ENCODE measurements at regions not wholly inside any gene's neighbourhood (a gene's known extent, or its start where the extent isn't known, plus 50 kb on each side); places are given as distances from the start of the nearest gene placed in this dataset.

DNA sequence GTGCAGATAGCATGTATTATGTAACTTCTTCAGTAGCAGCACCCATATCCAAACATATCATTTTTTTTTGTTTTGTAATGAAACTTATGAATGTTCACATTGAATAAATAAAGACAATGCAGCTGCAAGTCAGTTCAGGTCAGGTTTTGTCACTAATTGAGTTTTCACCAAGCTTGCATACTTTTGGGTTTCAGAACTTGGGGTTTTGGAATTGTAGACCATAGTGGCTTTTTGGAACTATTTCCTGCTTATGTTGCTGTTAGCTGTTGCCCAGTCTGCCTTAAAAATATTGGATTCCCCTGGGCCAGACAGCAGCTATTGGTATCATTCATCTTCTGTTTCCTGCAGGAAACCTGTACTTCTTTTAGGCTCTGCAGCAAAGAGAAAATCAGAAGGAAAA is 113.4 kb upstream of the LIMCH1 start:
- Histone ChIP-seq H3K27ac (replicated peaks) (no peak overlapping the region), H3K4me3 (replicated peaks; ENCODE audit: insufficient read depth, low read length) (no peak overlapping the region), H3K27me3 (ENCODE audit: insufficient read depth, poor library complexity, severe bottlenecking) (no peaks in the 10 kb centered on the region)
- no peak for DNase-seq (ENCODE audit: low read depth in 1 of 2, low spot score in 1 of 2)
- TF ChIP-seq, protein P1, sequence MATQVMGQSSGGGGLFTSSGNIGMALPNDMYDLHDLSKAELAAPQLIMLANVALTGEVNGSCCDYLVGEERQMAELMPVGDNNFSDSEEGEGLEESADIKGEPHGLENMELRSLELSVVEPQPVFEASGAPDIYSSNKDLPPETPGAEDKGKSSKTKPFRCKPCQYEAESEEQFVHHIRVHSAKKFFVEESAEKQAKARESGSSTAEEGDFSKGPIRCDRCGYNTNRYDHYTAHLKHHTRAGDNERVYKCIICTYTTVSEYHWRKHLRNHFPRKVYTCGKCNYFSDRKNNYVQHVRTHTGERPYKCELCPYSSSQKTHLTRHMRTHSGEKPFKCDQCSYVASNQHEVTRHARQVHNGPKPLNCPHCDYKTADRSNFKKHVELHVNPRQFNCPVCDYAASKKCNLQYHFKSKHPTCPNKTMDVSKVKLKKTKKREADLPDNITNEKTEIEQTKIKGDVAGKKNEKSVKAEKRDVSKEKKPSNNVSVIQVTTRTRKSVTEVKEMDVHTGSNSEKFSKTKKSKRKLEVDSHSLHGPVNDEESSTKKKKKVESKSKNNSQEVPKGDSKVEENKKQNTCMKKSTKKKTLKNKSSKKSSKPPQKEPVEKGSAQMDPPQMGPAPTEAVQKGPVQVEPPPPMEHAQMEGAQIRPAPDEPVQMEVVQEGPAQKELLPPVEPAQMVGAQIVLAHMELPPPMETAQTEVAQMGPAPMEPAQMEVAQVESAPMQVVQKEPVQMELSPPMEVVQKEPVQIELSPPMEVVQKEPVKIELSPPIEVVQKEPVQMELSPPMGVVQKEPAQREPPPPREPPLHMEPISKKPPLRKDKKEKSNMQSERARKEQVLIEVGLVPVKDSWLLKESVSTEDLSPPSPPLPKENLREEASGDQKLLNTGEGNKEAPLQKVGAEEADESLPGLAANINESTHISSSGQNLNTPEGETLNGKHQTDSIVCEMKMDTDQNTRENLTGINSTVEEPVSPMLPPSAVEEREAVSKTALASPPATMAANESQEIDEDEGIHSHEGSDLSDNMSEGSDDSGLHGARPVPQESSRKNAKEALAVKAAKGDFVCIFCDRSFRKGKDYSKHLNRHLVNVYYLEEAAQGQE (IDR thresholded peaks at IDR 0.05; ENCODE audit: insufficient replicate concordance, low read depth), result no peak
- TF ChIP-seq POLR2AphosphoS5 (IDR thresholded peaks at IDR 0.05; ENCODE audit: low read depth), result no peak
- TF ChIP-seq, protein P2, sequence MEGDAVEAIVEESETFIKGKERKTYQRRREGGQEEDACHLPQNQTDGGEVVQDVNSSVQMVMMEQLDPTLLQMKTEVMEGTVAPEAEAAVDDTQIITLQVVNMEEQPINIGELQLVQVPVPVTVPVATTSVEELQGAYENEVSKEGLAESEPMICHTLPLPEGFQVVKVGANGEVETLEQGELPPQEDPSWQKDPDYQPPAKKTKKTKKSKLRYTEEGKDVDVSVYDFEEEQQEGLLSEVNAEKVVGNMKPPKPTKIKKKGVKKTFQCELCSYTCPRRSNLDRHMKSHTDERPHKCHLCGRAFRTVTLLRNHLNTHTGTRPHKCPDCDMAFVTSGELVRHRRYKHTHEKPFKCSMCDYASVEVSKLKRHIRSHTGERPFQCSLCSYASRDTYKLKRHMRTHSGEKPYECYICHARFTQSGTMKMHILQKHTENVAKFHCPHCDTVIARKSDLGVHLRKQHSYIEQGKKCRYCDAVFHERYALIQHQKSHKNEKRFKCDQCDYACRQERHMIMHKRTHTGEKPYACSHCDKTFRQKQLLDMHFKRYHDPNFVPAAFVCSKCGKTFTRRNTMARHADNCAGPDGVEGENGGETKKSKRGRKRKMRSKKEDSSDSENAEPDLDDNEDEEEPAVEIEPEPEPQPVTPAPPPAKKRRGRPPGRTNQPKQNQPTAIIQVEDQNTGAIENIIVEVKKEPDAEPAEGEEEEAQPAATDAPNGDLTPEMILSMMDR (IDR thresholded peaks at IDR 0.05; ENCODE audit: insufficient read depth, low read length), result no peak
- TF ChIP-seq GABPA (IDR thresholded peaks at IDR 0.05; ENCODE audit: low read depth), result no peak
- TF ChIP-seq SPI1 (IDR thresholded peaks at IDR 0.05; ENCODE audit: borderline replicate concordance, low read depth), result no peak

DNA sequence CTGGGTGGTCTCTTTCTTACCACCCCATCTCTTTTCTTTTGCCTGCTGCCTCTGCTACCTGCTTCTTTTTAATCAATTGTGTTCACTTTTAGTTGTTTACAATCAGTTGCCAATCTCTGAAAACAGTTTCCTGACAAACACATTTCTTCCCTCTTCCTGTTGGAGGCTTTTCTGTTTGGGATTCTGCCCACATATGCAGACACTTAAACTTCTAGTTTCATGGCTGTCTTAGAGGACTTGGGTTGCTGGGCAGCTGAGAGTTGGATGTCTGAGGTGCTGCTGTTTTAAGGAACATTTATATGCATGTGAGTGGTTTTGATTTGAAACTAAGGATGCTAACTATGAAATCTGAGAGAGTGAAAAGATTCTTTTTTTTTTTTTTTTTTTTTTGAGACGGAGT is 112.3 kb upstream of the LIMCH1 start:
- Histone ChIP-seq H3K4me3 (replicated peaks; ENCODE audit: insufficient read depth, low read length) (no peak overlapping the region), H3K27me3 (ENCODE audit: insufficient read depth, poor library complexity, severe bottlenecking) (no peaks in the 10 kb centered on the region), H3K27ac (replicated peaks) (no peak overlapping the region)
- no peak for TF ChIP-seq SPI1 (IDR thresholded peaks at IDR 0.05; ENCODE audit: borderline replicate concordance, low read depth)
- no peak for TF ChIP-seq GABPA (IDR thresholded peaks at IDR 0.05; ENCODE audit: low read depth)
- DNase-seq (ENCODE audit: low read depth in 1 of 2, low spot score in 1 of 2), result no peak

DNA sequence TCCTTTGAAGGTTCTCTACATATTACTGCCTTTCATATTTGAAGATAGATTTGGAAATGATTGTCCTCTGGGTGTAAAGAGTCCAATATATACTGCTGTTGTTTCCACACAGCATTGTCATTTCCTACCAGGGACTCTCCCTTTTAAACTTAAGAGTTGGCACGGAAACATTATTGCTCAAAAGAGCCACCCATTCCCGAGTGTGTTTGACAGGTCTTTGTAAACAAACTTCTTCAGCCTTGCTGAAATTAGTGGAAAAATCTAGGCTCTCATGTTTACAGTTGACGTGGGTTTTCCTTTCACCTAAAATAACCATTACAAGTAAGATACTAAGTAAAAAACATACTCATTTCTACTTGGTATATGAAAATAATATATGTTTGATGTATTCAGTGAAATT is 111.4 kb upstream of the LIMCH1 start:
- H3K4me3 ChIP-seq (replicated peaks; ENCODE audit: insufficient read depth, low read length), result no peak overlapping the region
- H3K27me3 ChIP-seq (ENCODE audit: insufficient read depth, poor library complexity, severe bottlenecking), result no peaks in the 10 kb centered on the region
- TF ChIP-seq, protein P1 (IDR thresholded peaks at IDR 0.05; ENCODE audit: insufficient replicate concordance, low read depth), result no peak
- TF ChIP-seq SPI1 (IDR thresholded peaks at IDR 0.05; ENCODE audit: borderline replicate concordance, low read depth) (no peak), POLR2AphosphoS5 (IDR thresholded peaks at IDR 0.05; ENCODE audit: low read depth) (no peak), GABPA (IDR thresholded peaks at IDR 0.05; ENCODE audit: low read depth) (no peak)
- TF ChIP-seq, protein P2 (IDR thresholded peaks at IDR 0.05; ENCODE audit: insufficient read depth, low read length), result no peak
- H3K27ac ChIP-seq (replicated peaks), result no peak overlapping the region
- DNase-seq (ENCODE audit: low read depth in 1 of 2, low spot score in 1 of 2), result no peak

DNA sequence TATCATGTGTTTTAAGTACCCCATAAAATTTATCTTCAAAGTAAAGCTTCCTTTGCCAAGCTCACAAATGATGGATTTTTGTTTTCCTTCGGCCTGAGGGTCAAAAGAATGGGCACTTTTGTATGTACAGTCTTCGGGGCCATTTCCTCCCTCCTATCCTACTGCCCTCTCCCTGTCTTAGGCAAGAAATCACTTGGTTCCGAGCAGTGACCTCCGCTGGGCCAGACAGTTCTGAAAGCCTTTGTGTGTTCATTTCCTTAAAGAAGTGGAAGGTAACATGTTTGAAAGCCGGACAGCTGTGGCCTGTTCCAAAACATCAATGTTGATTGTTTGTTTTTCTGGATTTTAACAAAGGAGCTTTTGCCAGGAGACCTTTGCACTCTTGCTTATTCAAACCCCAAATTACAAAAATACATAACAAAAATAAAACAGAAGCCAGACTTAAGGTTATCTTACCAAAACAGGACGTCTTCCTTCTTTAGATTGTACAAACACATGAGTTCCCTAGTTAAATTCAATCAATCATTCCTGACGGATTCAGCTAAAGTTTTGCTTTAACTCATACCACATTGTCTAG is 110.6 kb upstream of the LIMCH1 start:
- no peak overlapping the region for H3K4me3 ChIP-seq (replicated peaks; ENCODE audit: insufficient read depth, low read length)
- no peak overlapping the region for H3K27ac ChIP-seq (replicated peaks)
- no peaks in the 10 kb centered on the region for H3K27me3 ChIP-seq (ENCODE audit: insufficient read depth, poor library complexity, severe bottlenecking)
- TF ChIP-seq POLR2AphosphoS5 (IDR thresholded peaks at IDR 0.05; ENCODE audit: low read depth) (no peak), GABPA (IDR thresholded peaks at IDR 0.05; ENCODE audit: low read depth) (no peak), SPI1 (IDR thresholded peaks at IDR 0.05; ENCODE audit: borderline replicate concordance, low read depth) (no peak)
- TF ChIP-seq, protein P1 (IDR thresholded peaks at IDR 0.05; ENCODE audit: insufficient replicate concordance, low read depth), result no peak
- TF ChIP-seq, protein P2 (IDR thresholded peaks at IDR 0.05; ENCODE audit: insufficient read depth, low read length), result no peak
- no peak for DNase-seq (ENCODE audit: low read depth in 1 of 2, low spot score in 1 of 2)

Data from HL-60 (cell line).